ENCODE measurements at regions not wholly inside any gene's neighbourhood (a gene's known extent, or its start where the extent isn't known, plus 50 kb on each side); places are given as distances from the start of the nearest gene placed in this dataset.

GRCh38 chr6:164148788-164149187 lies 734.3 kb downstream of the QKI start:
- intact Hi-C loops (cut with DNase I): no loop called here
- no peak overlapping the region for H3K27ac ChIP-seq
- TF ChIP-seq POLR2AphosphoS5 (IDR thresholded peaks at IDR 0.05; ENCODE audit: insufficient read depth in 1 of 2, low read depth in 1 of 2) (no peak), CTCF (IDR thresholded peaks at IDR 0.05) (no peak), POLR2A (IDR thresholded peaks at IDR 0.05) (no peak)
- no peak for DNase-seq (ENCODE audit: extremely low spot score in 2 of 2)
- no peaks in the 10 kb centered on the region for H3K27me3 ChIP-seq
- H3K9me3 ChIP-seq: no peaks in the 10 kb centered on the region
- no peaks in the 10 kb centered on the region for H3K36me3 ChIP-seq
- H3K4me1 ChIP-seq: no peaks in the 10 kb centered on the region
- H3K4me3 ChIP-seq: no peak overlapping the region

GRCh38 chr6:164144316-164144715 lies 729.8 kb downstream of the QKI start:
- no peaks in the 10 kb centered on the region for H3K27me3 ChIP-seq
- no peaks in the 10 kb centered on the region for H3K36me3 ChIP-seq
- no peak for TF ChIP-seq POLR2A (IDR thresholded peaks at IDR 0.05)
- no peak for TF ChIP-seq CTCF (IDR thresholded peaks at IDR 0.05)
- no peak for TF ChIP-seq POLR2AphosphoS5 (IDR thresholded peaks at IDR 0.05; ENCODE audit: insufficient read depth in 1 of 2, low read depth in 1 of 2)
- DNase-seq (ENCODE audit: extremely low spot score in 2 of 2): no peak
- intact Hi-C loops (cut with DNase I): no loop called here
- no peak overlapping the region for H3K27ac ChIP-seq
- H3K4me1 ChIP-seq: no peaks in the 10 kb centered on the region
- H3K9me3 ChIP-seq: no peaks in the 10 kb centered on the region
- no peak overlapping the region for H3K4me3 ChIP-seq

GRCh38 chr6:164142322-164142721 lies 727.8 kb downstream of the QKI start:
- intact Hi-C loops (cut with DNase I): no loop called here
- no peak for TF ChIP-seq POLR2AphosphoS5 (IDR thresholded peaks at IDR 0.05; ENCODE audit: insufficient read depth in 1 of 2, low read depth in 1 of 2)
- no peak for TF ChIP-seq POLR2A (IDR thresholded peaks at IDR 0.05)
- TF ChIP-seq CTCF (IDR thresholded peaks at IDR 0.05): no peak
- H3K4me3 ChIP-seq: no peak overlapping the region
- no peaks in the 10 kb centered on the region for H3K36me3 ChIP-seq
- no peak overlapping the region for H3K27ac ChIP-seq
- no peaks in the 10 kb centered on the region for H3K27me3 ChIP-seq
- H3K9me3 ChIP-seq: no peaks in the 10 kb centered on the region
- H3K4me1 ChIP-seq: no peaks in the 10 kb centered on the region
- no peak for DNase-seq (ENCODE audit: extremely low spot score in 2 of 2)

- intact Hi-C loops (cut with DNase I): no loop called here
- TF ChIP-seq POLR2A (IDR thresholded peaks at IDR 0.05) (no peak), POLR2AphosphoS5 (IDR thresholded peaks at IDR 0.05; ENCODE audit: insufficient read depth in 1 of 2, low read depth in 1 of 2) (no peak), CTCF (IDR thresholded peaks at IDR 0.05) (no peak)
- no peaks in the 10 kb centered on the region for H3K9me3 ChIP-seq
- H3K27ac ChIP-seq: no peak overlapping the region
- no peaks in the 10 kb centered on the region for H3K27me3 ChIP-seq
- H3K4me1 ChIP-seq: no peaks in the 10 kb centered on the region
- no peak for DNase-seq (ENCODE audit: extremely low spot score in 2 of 2)
- H3K4me3 ChIP-seq: no peak overlapping the region
- no peaks in the 10 kb centered on the region for H3K36me3 ChIP-seq
Observed at GRCh38 chr6:164135511-164136132, 721.1 kb downstream of the QKI start.

GRCh38 chr6:164133095-164133494 lies 718.6 kb downstream of the QKI start:
- no peaks in the 10 kb centered on the region for H3K36me3 ChIP-seq
- no peaks in the 10 kb centered on the region for H3K27me3 ChIP-seq
- no peak overlapping the region for H3K27ac ChIP-seq
- TF ChIP-seq POLR2A (IDR thresholded peaks at IDR 0.05) (no peak), CTCF (IDR thresholded peaks at IDR 0.05) (no peak), POLR2AphosphoS5 (IDR thresholded peaks at IDR 0.05; ENCODE audit: insufficient read depth in 1 of 2, low read depth in 1 of 2) (no peak)
- intact Hi-C loops (cut with DNase I): no loop called here
- no peaks in the 10 kb centered on the region for H3K9me3 ChIP-seq
- H3K4me1 ChIP-seq: no peaks in the 10 kb centered on the region
- H3K4me3 ChIP-seq: no peak overlapping the region
- DNase-seq (ENCODE audit: extremely low spot score in 2 of 2): no peak
